Hepatocyte (in vitro differentiated cells): ENCODE measurements at regions not wholly inside any gene's neighbourhood (a gene's known extent, or its start where the extent isn't known, plus 50 kb on each side); places are given as distances from the start of the nearest gene placed in this dataset.

Experiments
- DNase-seq: peaks from one replicate; pipeline ENCODE4 v3.0.0-alpha.2; 2016; ENCODE audit warnings: low spot score
- H2AFZ ChIP-seq: fragments of 200-600 bp; sonication (generic); 2 replicates; pipeline ENCODE4 v1.6.0; 2016; ENCODE audit warnings: antibody characterized with exemption, mild to moderate bottlenecking
- H3K27ac ChIP-seq: fragments of 200-600 bp; sonication (generic); 2 replicates; pipeline ENCODE4 v1.5.1; 2016; ENCODE audit warnings: mild to moderate bottlenecking
- H3K27me3 ChIP-seq: fragments of 200-600 bp; sonication (generic); 2 replicates; pipeline ENCODE4 v1.6.1; 2016
- H3K36me3 ChIP-seq: fragments of 200-600 bp; sonication (generic); replicated peaks from 2 replicates; pipeline ENCODE4 v1.5.1; 2016; ENCODE audit warnings: low read depth; ENCODE audit not compliant: insufficient read depth
- H3K4me1 ChIP-seq: fragments of 200-600 bp; sonication (generic); 2 replicates; pipeline ENCODE4 v1.5.1; 2016; ENCODE audit warnings: mild to moderate bottlenecking, moderate library complexity; ENCODE audit not compliant: insufficient read depth
- H3K4me2 ChIP-seq: fragments of 200-600 bp; sonication (generic); 2 replicates; pipeline ENCODE4 v1.6.0; 2016
- H3K4me3 ChIP-seq: fragments of 200-600 bp; sonication (generic); 2 replicates; pipeline ENCODE4 v1.5.1; 2016; ENCODE audit warnings: mild to moderate bottlenecking
- H3K79me2 ChIP-seq: fragments of 200-600 bp; sonication (generic); 2 replicates; pipeline ENCODE4 v1.6.0; 2017; ENCODE audit warnings: mild to moderate bottlenecking
- H3K9me2 ChIP-seq: fragments of 200-600 bp; sonication (generic); replicated peaks from 2 replicates; pipeline ENCODE4 v1.6.0; 2017; ENCODE audit warnings: mild to moderate bottlenecking; ENCODE audit not compliant: insufficient read depth
- H3K9me3 ChIP-seq: fragments of 200-600 bp; sonication (generic); 2 replicates; pipeline ENCODE4 v1.5.1; 2016; ENCODE audit warnings: low read depth, mild to moderate bottlenecking
- H4K20me1 ChIP-seq: fragments of 200-600 bp; sonication (generic); 2 replicates; pipeline ENCODE4 v1.6.0; 2016; ENCODE audit warnings: mild to moderate bottlenecking; ENCODE audit not compliant: insufficient read depth, poor library complexity, severe bottlenecking
- CTCF ChIP-seq: fragments of 200-600 bp; sonication (generic); IDR thresholded peaks from 2 replicates; pipeline ENCODE4 v1.5.1; 2016; ENCODE audit warnings: antibody characterized with exemption, mild to moderate bottlenecking; ENCODE audit not compliant: poor library complexity
- EZH2 ChIP-seq: fragments of 200-600 bp; sonication (generic); IDR thresholded peaks from 2 replicates; pipeline ENCODE4 v1.6.1; 2016; ENCODE audit warnings: antibody characterized with exemption, mild to moderate bottlenecking, borderline replicate concordance
- EZH2phosphoT487 ChIP-seq: fragments of 200-600 bp; sonication (generic); IDR thresholded peaks from one replicate; pipeline ENCODE4 v1.6.1; 2018; ENCODE audit warnings: antibody characterized with exemption, mild to moderate bottlenecking, low read depth, moderate library complexity; ENCODE audit not compliant: unreplicated experiment, severe bottlenecking
- WGBS: methylation state at CpG from one replicate; pipeline ENCODE4 v1.1.6; 2016; ENCODE audit warnings: low lambda C conversion rate; ENCODE audit errors: missing lambda C conversion rate; 5-methylcytosine and 5-hydroxymethylcytosine counted together

- Histone ChIP-seq H3K36me3 (no peaks in the 10 kb centered on the region), H3K79me2 (no peaks in the 10 kb centered on the region), H3K4me2 (no peak overlapping the region), H2AFZ (no peak overlapping the region), H3K27ac (no peak overlapping the region), H3K9me2 (no peaks in the 10 kb centered on the region), H4K20me1 (no peaks in the 10 kb centered on the region), H3K27me3 (no peaks in the 10 kb centered on the region), H3K9me3 (no peaks in the 10 kb centered on the region), H3K4me3 (no peak overlapping the region), H3K4me1 (no peaks in the 10 kb centered on the region)
- DNase-seq: peak; percentile 33
- TF ChIP-seq EZH2phosphoT487 (no peak), EZH2 (no peak), CTCF (peak; percentile 18)
- 10% methylated on average over 2 of the region's 2 CpGs for WGBS
Observed at GRCh38 chr10:20492447-20492846, 404.7 kb downstream of the NEBL start.

DNA sequence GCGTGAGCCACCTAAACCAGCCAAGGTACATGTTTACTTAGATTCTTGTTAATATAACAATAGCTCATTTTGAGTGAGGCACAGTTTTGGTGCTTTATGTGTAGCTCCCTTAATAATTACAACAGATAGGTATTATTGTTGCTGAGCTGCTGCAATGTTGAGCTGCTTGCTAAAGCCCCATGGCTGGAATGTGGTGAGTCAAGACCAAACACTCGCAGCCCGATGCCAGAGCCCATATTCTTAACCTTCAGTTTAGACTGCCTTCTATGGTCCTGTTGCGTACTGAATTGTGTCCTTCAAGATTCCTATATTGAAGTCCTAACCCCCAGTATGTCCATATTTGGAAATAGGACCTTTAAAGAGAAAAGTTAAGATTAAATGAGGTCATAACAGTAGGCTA, 407.1 kb downstream of the NEBL start:
- Histone ChIP-seq H3K9me3 (no peaks in the 10 kb centered on the region), H3K36me3 (no peaks in the 10 kb centered on the region), H3K79me2 (no peaks in the 10 kb centered on the region), H3K27ac (no peak overlapping the region), H3K4me3 (no peak overlapping the region), H3K4me2 (no peak overlapping the region), H4K20me1 (no peaks in the 10 kb centered on the region), H3K27me3 (no peaks in the 10 kb centered on the region), H3K9me2 (no peaks in the 10 kb centered on the region), H3K4me1 (no peaks in the 10 kb centered on the region), H2AFZ (no peak overlapping the region)
- TF ChIP-seq EZH2phosphoT487 (no peak), CTCF (no peak)
- DNase-seq: no peak
- 87% methylated on average over 4 of the region's 4 CpGs for WGBS

DNA sequence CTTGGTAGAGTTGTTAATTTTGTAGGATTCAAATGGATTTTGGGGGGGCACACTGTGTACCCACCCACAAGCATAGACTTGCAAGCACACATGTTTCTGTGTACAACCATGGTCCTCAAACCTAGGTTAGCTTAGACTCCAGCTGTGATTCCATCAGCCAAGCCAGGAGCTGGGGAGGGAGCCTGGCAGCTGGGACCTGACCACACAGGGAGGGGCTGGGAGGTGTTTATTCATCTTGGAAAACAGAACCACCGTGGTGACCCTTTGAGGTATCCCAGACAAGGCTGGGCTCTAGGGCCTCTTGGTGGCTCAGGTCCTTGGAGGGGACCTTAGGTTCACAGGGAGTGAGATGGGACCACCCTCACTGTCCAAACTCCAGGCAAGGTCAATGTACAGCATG, 410.3 kb downstream of the NEBL start:
- no peak overlapping the region for H3K4me2 ChIP-seq
- no peaks in the 10 kb centered on the region for H3K9me3 ChIP-seq
- H3K9me2 ChIP-seq: no peaks in the 10 kb centered on the region
- no peaks in the 10 kb centered on the region for H3K36me3 ChIP-seq
- H3K79me2 ChIP-seq: no peaks in the 10 kb centered on the region
- H3K4me3 ChIP-seq: no peak overlapping the region
- WGBS: 63% methylated on average over 1 of the region's 1 CpG
- H3K27me3 ChIP-seq: no peaks in the 10 kb centered on the region
- H3K4me1 ChIP-seq: no peaks in the 10 kb centered on the region
- DNase-seq: no peak
- no peak for TF ChIP-seq EZH2phosphoT487
- no peak for TF ChIP-seq CTCF
- TF ChIP-seq EZH2: no peak
- H2AFZ ChIP-seq: no peak overlapping the region
- H4K20me1 ChIP-seq: no peaks in the 10 kb centered on the region
- H3K27ac ChIP-seq: no peak overlapping the region

- Histone ChIP-seq H3K9me3 (no peaks in the 10 kb centered on the region), H3K27ac (no peak overlapping the region), H4K20me1 (no peaks in the 10 kb centered on the region), H3K9me2 (no peaks in the 10 kb centered on the region), H2AFZ (no peak overlapping the region), H3K4me1 (no peaks in the 10 kb centered on the region), H3K79me2 (no peaks in the 10 kb centered on the region), H3K4me2 (no peak overlapping the region), H3K4me3 (no peak overlapping the region), H3K36me3 (no peaks in the 10 kb centered on the region), H3K27me3 (no peaks in the 10 kb centered on the region)
- TF ChIP-seq CTCF (no peak), EZH2 (no peak), EZH2phosphoT487 (no peak)
- DNase-seq: no peak
- 71% methylated on average over 3 of the region's 3 CpGs for WGBS
Observed at GRCh38 chr10:20485554-20485953, 411.6 kb downstream of the NEBL start.
